Liver (tissue), 3 donors: ENCODE measurements at regions not wholly inside any gene's neighbourhood (a gene's known extent, or its start where the extent isn't known, plus 50 kb on each side); places are given as distances from the start of the nearest gene placed in this dataset.

Experiments used
- ATF3 ChIP-seq: IDR thresholded peaks from 2 replicates; pipeline ENCODE4 v1.6.1; 2016; ENCODE audit warnings: antibody characterized with exemption
- EGR1 ChIP-seq, 2 donors: IDR thresholded peaks; 2 replicates each; pipeline ENCODE4 v1.6.1; 2016 to 2018; ENCODE audit warnings: antibody characterized with exemption in 2 of 2, low read depth in 2 of 2
- JUND ChIP-seq, 2 donors: IDR thresholded peaks; 2 replicates each; pipeline ENCODE4 v1.6.1; 2016; ENCODE audit warnings: antibody characterized with exemption in 2 of 2
- MAX ChIP-seq: IDR thresholded peaks from 2 replicates; pipeline ENCODE4 v1.6.1; 2016; ENCODE audit warnings: antibody characterized with exemption
- RAD21 ChIP-seq, 2 donors: IDR thresholded peaks; 2 replicates each; pipeline ENCODE4 v1.6.1; 2016; ENCODE audit warnings: antibody characterized with exemption in 2 of 2, mild to moderate bottlenecking in 2 of 2
- REST ChIP-seq: IDR thresholded peaks from 2 replicates; pipeline ENCODE4 v1.6.1; 2016; ENCODE audit warnings: antibody characterized with exemption, mild to moderate bottlenecking
- RXRA ChIP-seq, 2 donors: IDR thresholded peaks; 2 replicates each; pipeline ENCODE4 v1.6.1; 2017 to 2018; ENCODE audit warnings: antibody characterized with exemption in 2 of 2, mild to moderate bottlenecking in 1 of 2
- SP1 ChIP-seq: IDR thresholded peaks from 2 replicates; pipeline ENCODE4 v1.6.1; 2018; ENCODE audit warnings: antibody characterized with exemption, mild to moderate bottlenecking
- TAF1 ChIP-seq: conservative IDR thresholded peaks from 2 replicates; pipeline ENCODE4 v1.6.1; 2016; ENCODE audit warnings: antibody characterized with exemption, mild to moderate bottlenecking
- YY1 ChIP-seq: IDR thresholded peaks from 2 replicates; pipeline ENCODE4 v1.6.1; 2016; ENCODE audit warnings: antibody characterized with exemption, mild to moderate bottlenecking
- ZBTB33 ChIP-seq: IDR thresholded peaks from 2 replicates; pipeline ENCODE4 v1.6.1; 2016; ENCODE audit warnings: antibody characterized with exemption
- TF ChIP-seq, protein P1 (sequence below): fragments of 150-350 bp; IDR thresholded peaks from 2 replicates; pipeline ENCODE4 v1.5.1; 2017; ENCODE audit warnings: improper control_type of control experiment, low read depth, low read length; ENCODE audit not compliant: missing input control
- donor health status: healthy.
- donor health status: healthy.

DNA sequence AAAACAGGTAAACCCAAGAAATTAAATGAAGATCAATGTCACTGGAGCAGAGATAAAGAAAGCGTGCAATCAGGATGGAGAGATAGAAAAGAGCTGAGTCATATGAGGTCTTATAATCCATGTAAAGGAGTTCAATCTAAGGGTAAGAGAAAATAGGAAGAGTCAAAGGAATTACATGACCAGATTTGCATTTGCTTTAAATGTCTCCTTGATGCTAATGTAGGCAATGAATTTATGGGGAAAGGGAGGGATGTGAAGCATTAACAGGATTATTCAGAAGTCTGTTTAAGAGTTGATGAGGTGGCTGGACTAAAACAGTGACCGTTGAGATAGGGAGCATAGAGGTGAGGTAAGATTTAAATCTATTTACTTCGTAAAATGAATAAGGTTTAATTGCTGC, 623.1 kb downstream of the MBD2 start:
- TF ChIP-seq TAF1 (no peak), ATF3 (no peak), RAD21 (IDR thresholded peaks at IDR 0.05) (no peak), YY1 (no peak), MAX (no peak), REST (no peak), ZBTB33 (no peak), SP1 (no peak), JUND (IDR thresholded peaks at IDR 0.05) (no peak), EGR1 (IDR thresholded peaks at IDR 0.05; ENCODE audit: low read depth in 2 of 2) (no peak), RXRA (IDR thresholded peaks at IDR 0.05) (no peak)
- TF ChIP-seq, protein P1, sequence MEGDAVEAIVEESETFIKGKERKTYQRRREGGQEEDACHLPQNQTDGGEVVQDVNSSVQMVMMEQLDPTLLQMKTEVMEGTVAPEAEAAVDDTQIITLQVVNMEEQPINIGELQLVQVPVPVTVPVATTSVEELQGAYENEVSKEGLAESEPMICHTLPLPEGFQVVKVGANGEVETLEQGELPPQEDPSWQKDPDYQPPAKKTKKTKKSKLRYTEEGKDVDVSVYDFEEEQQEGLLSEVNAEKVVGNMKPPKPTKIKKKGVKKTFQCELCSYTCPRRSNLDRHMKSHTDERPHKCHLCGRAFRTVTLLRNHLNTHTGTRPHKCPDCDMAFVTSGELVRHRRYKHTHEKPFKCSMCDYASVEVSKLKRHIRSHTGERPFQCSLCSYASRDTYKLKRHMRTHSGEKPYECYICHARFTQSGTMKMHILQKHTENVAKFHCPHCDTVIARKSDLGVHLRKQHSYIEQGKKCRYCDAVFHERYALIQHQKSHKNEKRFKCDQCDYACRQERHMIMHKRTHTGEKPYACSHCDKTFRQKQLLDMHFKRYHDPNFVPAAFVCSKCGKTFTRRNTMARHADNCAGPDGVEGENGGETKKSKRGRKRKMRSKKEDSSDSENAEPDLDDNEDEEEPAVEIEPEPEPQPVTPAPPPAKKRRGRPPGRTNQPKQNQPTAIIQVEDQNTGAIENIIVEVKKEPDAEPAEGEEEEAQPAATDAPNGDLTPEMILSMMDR: no peak
